ENCODE measurements at regions not wholly inside any gene's neighbourhood (a gene's known extent, or its start where the extent isn't known, plus 50 kb on each side); places are given as distances from the start of the nearest gene placed in this dataset.
"Not testable (repeated sequence)": the region's sequence is repeated elsewhere in the genome, so short reads cannot be mapped to it uniquely, and the experiment has no call there.

DNA sequence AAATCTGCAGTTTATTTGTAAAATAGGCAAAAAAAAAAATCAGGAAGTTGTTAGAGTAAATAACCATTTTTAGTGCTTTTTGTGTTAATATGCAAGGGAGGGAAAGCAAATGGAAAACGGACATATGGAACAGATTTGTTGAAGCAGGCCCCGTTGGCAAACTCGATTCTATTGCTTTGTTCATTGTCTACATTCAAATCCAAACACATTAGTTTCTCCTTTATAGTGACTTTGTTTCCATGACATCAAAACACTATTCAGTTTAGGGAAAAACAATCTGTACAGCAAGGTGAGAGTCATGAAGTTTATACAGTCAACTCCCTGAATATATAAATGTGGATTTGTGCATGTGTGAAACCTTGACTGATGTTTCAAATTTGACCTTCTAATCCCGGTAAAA, 142.2 kb downstream of the FAM47A start:
- DNase-seq = no peak

DNA sequence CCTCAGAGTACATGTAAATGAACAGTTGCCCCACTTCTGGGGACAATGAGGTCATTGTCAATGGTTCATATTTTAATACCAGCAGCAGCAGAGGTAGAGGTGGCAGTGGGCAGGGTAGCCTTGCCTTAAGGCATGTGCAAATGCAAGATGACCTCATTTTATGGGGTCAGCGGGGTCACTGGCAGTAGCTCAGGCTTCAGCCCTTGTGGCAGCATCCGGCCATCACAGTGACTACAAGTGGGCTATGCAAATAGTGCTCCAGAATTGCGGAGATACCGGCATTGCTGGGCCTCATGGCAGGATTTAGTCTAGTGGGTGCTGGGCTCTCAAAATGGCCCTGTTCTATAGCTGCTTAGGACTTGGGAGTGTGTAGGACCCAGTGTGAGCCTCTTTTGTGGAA, 144.7 kb downstream of the FAM47A start:
- DNase-seq = no peak

DNA sequence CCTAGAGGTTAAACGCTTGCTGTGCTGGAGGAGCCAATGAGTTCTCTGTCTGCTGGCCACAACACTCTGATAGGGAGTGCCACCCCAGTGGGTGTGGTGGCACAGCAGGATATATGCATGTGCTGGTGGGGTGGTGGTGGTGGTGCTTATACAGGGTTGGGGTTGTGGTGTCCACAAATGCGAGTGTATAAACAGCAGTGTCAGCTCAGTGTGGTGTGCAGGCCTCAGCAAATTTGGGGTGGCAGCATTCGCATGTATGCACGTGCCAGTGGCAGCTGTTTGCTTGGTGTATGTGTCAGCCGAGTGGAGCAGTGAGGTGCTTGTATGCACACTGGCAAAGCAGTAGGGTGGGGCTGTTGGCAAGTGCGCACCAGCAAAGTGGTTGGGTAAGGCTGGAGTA, 157.4 kb downstream of the FAM47A start:
- DNase-seq = no peak

DNA sequence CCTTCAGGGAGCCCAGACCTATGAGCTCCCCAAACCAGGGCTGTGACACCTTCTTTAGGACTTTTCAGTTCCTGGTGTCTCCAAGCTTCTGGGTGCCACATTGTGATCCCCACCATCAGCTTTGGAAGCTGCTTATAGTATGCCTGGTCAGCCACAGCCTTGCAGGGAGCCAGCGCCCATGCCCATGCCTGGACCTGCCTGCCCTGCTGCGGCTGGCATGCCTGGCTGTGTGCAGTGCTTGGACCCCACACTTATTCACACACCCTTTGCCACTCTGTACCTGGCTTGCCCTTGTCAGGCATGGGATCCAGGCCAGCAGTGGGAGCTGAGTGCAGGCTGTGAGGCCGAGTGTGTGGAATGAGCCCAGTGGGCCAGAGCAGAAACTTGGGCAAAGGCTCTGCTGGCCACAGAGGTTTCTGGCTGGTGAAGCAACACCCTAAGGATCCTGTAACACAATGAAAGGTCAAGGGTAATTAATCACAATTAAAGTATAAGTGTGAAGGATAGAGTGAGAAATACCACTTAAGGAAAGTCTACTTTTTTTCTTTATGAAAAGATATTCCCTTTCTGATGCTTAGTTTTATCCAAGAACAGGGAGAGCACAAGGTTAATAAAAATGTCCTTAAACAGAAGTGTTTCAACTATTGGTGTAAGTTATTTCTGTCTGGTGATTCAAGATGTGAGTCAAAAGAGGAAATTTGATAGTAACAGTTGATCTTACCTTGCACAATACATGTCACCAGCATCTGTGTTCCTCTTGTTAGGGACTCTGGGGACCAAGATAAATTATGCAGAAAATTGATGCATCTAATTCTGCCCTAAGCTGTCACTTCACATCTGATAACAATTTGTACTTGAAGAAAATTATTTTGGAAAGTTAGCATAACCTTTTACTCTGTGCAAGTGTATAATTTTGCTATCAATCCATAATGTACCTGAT, 161.8 kb downstream of the FAM47A start:
- no peak for DNase-seq

DNA sequence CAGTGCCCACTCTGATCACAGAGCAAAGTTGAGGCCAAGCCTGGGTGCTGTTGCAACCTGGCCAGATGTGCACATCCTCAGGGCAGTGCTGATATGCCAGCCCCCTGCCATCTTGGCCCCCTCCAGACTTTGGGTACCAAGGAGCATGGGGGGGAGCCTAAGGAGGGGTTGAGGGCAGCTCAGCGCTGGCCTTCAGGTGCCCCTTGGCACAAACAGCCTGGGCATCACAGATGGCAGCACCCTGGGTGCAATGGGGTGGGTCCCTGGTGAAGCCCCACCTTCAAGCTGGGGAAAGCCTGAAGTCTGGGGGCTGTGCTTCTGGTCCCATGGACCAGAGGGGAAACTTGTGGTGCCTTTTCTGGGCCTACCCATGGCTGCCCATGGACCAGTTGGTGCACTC, 163.0 kb downstream of the FAM47A start:
- DNase-seq = no peak

DNA sequence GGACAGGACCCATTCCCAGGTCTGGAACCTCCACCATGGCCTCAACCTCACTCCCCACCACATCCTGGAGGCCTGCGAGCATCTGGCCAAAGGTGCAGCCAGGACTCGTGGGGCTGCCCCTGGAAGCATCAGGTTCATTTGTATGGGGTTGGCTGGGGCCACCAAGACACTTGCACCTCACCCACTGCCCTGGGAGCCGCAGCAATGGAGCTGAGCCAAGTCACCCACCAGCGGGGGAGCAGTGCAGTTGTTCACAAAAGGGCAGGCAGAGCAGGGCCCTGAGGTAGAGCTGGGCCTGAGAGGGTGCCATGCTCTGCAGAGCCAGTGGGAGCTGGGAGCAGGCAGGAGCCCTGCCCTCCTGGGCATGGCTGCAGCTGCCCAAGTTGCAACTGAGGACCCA, 163.5 kb downstream of the FAM47A start:
- DNase-seq = no peak

DNA sequence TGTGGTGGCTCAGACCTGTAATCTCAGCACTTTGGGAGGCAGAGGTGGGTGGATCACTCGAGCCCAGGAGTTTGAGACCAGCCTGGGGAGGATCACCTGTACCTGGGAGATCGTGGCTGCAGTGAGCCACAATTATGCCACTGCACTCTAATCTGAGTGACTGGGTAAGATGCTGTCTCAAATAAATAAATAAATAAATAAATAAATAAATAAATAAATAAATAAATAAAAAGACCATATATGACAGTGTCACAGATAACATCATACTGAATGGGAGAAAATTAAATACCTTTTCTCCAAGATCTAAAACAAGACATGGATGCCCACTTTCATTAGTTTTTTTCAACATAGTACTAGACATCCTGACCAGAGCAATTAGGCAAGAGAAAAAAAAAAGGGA, 182.8 kb downstream of the FAM47A start:
- DNase-seq = no peak

DNA sequence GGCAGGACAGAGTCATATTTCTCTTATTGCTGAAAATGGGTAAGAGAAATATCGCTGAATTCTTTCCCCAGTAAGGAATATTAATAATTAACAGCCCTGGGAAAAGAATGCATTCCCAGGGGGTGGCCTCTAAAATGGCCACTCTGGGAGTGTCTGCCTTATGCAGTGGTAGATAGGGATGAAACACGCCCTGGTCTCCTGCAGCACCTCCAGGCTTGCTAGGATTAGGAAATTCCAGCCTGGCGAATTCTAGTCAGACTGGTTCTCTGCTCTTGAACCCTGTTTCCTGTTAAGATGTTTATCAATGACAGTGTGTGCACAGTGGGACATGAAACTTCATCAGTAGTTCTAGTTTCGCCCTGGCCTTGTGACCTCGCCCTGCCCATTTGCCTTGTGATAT, 205.9 kb downstream of the FAM47A start:
- DNase-seq = not testable (repeated sequence)

DNA sequence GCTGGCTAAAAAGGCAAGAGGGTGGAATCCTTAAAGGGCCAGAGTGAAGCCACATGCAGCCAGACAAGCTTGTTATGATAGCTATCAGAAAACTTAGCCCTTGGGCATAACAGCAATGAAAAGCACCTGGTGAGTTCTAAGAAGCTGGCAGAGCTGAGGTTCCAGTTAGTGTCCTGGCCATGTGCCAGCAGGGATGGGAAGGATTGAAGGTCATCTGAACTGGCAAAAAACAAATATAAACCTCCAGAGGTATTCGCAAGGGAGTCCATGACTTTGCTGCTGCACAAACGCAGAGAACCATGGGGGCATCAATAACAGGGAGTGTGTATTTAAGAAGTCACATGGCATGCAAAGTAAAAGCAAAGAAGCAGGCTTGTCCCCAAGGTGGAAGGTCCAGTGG, 208.9 kb downstream of the FAM47A start:
- DNase-seq = no peak

DNA sequence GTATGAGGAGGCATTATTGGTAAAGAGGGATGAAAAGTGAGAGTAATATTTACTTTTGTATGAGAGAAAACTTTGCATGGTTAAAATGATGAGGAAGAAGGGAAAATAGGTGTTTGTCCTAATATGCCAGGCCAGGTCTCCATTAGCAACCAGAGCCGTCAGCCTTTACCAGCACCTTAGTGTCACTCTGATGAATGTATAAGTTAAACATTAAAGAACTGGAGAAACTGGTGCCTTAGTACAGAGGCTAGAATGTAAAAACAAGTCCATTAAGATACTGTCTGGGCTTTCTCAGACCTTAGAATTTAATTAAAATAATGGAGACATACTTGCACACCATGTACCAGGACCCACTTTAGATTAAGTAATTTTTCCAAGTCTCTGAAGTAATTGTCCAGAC, 222.3 kb downstream of the FAM47A start:
- DNase-seq = no peak

DNA sequence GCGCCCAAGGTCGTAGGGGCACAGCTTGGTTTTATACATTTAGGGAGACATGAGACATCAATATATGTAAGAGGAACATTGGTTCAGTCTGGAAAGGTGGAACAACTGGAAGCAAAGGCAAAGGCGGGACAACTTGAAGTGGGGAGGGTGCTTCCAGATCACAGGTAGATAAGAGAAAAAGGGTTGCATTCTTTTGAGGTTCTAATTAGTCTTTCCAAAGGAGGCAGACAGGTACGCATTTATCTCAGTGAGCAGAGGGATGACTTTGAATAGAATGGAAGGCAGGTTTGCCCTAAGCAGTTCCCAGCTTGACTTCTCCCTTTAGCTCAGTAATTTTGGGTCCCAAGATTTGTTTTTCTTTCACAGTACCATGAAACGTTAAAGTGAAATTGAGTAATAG, 223.2 kb downstream of the FAM47A start:
- DNase-seq = no peak

DNA sequence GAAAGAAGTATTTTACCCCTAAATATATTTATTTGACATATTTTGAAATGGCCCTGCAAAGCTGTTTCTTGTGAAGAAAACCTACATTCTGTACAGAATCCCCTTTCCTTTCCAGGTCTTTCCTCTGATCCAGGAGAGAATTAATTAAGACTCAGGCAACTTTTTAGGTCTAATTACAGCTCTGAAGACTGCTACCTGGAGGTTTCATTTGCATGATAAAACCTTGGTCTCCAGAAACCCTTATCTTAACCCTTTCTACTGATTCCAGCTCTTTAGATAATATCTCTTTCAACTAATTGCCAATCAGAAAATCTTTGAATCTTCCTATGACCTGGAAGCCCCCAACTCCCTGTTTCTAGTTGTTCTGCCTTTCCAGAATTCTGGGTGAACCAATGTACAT, 224.0 kb downstream of the FAM47A start:
- no peak for DNase-seq

DNA sequence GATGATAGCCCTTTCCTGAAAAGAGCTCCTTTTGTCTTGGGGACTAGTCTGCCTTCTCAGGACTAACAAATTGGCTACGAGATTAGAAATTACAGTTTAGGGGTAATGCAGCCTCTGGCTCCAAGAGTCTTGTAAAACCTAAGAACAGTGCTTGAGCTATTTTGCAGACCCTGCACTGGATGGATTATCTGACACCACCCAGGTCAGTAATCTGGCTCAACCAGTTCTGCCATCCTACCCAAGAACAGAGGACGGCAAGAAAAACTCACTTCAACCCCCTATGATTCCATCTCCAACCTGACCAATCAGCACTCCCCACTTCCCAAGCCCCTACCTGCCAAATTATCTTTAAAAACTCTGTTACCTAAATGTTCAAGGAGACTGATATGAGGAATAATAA, 225.1 kb downstream of the FAM47A start:
- DNase-seq = no peak

DNA sequence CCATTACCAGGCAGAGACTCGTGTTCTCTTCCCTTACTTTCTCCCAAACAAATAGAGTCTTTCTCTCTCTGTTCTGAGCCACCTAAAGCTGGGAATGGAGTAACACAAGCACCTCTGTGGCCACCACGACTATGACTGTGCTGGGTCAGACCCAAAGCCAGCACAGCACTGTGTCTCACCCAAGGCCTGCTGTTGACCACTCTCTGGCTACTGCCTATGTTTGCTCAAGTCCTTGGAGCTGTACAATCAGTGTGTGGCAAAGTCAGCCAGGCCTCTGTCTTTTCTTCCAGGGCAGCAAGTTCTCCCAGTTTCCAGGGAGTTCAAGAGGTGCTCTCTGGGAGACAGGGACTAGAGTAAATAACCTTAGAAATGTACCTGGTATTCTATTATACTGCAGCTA, 239.4 kb downstream of the FAM47A start:
- DNase-seq = no peak

DNA sequence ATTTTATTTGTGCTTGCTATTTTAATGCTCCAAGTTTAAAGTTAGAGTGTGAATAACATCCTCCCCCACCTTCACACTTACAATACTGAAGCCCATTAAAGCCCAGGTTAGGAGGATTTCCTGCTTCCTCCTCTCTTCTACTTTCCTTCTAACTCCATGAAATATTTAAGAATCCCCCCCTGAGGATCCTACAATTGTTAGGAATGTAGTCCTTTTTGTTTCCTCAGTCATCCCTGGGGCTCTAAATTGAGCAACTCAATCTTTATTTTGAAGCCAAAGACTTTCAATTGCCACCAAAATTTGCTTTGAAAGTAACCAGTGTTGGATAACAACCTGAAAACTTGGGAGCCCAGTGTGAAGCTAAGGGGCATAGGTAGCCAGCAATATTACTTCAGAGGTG, 276.9 kb downstream of the FAM47A start:
- no peak for DNase-seq

DNA sequence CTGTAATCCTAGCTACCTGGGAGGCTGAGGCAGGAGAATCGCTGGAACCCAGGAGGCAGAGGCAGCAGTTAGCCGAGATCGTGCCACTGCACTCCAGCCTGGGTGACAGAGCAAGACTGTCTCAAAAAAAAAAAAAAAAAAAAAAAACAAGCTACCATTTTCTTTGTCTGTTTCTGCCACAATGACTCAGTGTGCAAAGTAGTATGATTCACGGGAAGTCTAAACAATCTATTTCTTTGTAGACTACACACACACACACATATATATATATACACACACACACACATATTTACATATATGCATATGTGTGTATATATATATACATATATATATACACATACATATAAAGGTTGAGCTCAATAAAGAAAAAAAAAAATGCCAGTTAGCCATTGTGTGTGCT, 280.0 kb downstream of the FAM47A start:
- DNase-seq = not testable (repeated sequence)

DNA sequence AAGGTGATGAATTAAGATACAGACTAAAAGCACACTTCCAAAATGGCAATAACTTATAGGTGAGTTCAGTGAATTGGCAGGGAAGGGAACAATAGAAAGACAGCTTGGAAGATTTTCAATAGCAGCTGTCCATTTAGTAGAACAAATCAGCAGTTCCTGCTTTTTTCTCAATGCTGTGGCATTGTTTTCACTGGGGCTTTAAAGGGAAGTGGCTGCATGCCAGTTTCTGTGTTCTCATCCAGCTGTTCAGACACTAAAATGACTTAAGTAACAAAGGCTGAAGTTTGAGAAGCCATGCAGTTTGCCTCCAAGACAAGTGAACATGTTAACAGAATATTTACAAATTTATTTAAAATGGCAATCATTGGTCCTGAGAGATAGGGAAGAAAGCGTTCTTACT, 291.9 kb downstream of the FAM47A start:
- DNase-seq = peak; percentile 40

DNA sequence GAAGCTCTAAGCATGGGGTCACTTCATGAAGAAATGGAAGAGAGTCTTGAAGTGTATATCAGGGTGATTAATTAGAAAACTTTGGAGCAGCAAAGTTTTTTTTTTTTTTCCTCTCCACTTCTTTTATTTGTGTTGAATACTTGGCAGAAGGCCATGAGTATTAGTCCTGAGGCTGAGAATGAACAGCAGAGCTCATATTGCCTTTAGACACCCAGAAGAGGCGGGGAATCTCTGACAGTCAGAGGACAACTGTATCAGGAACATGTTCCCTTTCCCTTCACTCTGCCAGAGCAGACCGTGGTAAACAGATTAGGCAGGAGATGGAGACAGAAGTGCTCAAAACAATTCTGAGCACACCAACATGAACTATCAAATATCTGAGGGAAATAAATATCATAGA, 300.9 kb downstream of the FAM47A start:
- no peak for DNase-seq

DNA sequence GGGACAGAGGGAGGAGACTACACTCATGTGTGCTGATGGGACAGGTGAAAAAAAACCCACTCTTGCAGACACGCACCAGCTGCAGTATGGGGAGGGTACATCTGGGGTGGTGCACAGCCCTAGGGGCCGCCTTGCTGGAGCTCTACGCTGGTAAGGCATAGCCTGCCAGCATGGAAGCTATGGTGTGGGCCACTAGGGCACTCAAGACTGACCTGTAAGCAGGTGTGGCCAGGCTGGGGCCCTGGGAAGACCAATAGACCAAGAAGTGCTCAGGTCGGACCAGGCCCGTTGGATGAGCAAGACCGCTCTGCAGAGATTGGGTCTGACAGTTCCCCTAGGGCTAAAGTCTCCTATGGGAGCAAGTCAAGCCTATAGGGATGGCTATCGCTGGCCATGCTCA, 314.8 kb downstream of the FAM47A start:
- no peak for DNase-seq

DNA sequence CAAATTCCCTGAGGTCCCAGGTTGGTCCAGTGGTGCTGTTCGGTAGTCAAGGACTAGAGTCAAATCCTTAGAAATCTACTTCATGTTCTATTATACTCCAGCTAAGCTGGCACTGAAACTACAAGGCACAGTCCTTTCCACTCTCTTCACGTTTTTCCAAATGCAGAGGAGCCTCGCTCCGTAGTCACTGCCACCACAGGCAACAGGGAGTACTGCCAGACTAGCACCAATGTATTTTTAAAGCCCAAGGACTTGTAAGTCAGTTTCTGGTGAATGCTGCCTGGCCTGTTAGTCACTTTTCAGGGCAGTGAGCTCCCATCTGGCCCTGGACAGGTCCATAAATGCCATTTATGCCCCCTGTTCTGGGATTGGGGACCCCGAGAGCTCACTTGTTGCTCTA, 323.5 kb downstream of the FAM47A start:
- no peak for DNase-seq

DNA sequence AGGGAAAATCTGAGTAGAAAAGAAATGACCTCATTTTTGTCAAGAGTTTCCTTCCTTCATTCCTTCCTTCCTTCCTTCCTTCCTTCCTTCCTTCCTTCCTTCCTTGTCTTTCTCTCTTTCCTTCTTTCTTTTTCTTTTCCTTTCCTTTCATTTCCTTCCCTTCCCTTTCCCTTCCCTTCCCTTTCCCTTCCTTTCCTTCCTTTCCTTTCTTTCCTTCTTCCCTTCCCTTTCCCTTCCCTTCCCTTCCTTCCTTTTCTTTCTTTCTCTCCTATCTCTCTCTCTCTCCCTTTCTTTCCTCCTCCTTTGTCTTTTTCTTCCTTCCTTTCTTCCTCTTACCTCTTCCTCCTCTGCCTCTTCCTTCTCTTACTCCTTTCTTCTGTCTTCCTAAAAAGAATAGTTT, 347.6 kb downstream of the FAM47A start:
- no peak for DNase-seq

DNA sequence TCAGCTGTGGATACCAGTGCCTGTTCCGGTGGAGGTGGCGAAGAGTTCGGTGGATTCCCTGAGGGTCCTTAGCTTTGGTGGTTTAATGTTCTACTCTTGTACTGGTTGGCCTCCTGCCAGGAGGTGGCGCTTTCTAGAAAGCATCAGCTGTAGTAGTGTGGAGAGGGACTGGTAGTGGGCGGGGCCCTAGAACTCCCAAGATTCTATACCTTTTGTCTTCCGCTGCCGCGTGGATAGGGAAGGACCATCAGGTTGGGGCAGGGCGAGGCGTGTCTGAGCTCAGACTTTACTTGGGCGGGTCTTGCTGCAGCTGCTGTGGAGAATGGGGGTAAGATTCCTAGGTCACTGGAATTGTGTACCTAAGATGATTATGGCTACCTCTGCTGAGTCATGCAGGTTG, 390.3 kb downstream of the FAM47A start:
- DNase-seq = peak; percentile 51

DNA sequence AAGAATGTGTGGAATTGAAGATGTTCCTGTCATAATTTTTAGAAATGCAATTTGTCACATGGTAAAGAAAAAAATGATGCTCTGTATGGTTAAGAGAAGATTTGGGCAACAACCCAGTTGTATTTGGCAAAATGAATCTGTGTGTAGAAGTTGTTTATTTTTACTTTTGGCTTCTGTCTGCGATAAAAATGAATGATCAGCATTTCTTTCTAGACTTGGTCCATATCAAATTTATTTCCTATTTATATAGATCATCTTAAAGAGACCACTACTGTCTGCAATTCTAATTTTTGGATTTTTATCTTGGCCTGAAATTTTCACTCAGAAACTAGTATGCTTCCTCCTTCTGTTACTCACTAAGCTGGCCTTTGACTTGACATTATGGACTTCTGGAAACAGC, 396.9 kb downstream of the FAM47A start:
- no peak for DNase-seq

DNA sequence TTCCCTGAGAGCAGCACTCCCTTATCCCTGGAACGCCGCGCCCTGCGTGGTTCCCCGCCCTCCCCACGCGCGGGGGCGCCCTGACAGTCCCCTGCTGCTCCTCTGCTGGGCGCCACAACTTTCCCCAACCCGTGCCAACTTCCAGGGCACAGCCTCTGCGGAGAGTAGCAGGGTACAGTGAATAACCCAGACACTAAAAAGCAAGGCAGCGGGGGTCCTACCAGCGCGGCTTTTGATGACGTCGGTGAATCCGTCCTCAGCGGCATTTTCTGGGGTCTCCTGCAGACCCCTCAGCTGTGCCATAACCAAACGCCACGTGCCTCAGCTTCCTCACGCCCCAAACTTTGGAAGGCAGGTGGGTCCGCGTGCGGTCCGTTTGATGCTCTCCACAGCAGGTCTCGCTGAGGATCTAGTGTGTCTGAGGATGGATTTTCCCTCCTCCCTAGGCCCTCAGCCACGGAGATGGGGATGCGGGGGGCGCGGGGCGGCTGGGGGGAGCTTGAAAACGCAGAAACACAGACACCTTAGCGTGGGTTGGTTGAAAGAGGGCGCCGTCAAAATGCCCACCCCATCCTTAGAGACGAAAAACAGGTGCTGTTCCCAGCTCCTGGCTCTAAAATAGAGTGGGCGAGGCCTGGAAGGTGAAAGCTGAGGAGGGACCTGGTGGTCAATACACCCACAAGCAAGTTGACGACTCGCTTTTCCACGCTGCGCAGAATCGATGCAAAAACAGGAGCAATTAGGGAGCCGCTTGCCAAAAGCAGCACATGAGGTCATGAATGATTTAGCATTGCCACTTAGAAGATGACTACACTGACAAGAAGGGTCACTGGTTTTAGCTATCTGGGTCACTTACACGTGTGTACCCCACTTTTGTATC, 405.6 kb downstream of the FAM47A start:
- DNase-seq = no peak
